OCI-LY7 (cell line): ENCODE measurements at regions not wholly inside any gene's neighbourhood (a gene's known extent, or its start where the extent isn't known, plus 50 kb on each side); places are given as distances from the start of the nearest gene placed in this dataset.

Experiments used
- BruUV-seq: library from RNA; stranded (reverse); fragments of 400-500 nt; replicated peaks from 2 replicates; lab custom pipeline; 2021; lab: Mats Ljungman, UMichigan
- CTCF ChIA-PET: fragments of 300-600 bp; sonication (Branson Sonifier 250); formaldehyde crosslinking; loops from one replicate; lab custom pipeline; 2022; ENCODE audit warnings: antibody characterized with exemption; ENCODE audit not compliant: unreplicated experiment; lab: Charles Lee
- POLR2A ChIA-PET: fragments of 300-600 bp; sonication (Branson Sonifier 250); formaldehyde crosslinking; loops from one replicate; lab custom pipeline; 2022; ENCODE audit warnings: antibody characterized with exemption; lab: Charles Lee
- DNase-seq: peaks from one replicate; pipeline ENCODE4 v3.0.0-alpha.2; 2015; ENCODE audit warnings: low spot score
- H2AFZ ChIP-seq: fragments of 200-600 bp; sonication (generic), shearing (Covaris generic); 2 replicates; pipeline ENCODE4 v1.6.1; 2014; ENCODE audit warnings: mild to moderate bottlenecking, antibody characterized with exemption, low read length, moderate library complexity
- H3K27ac ChIP-seq: fragments of 200-600 bp; sonication (generic); 2 replicates; pipeline ENCODE4 v1.5.1; 2014; ENCODE audit warnings: mixed run types, low read depth, mild to moderate bottlenecking, moderate library complexity, low read length, inconsistent platforms; ENCODE audit not compliant: poor library complexity, severe bottlenecking
- H3K36me3 ChIP-seq: fragments of 200-600 bp; sonication (generic); 2 replicates; pipeline ENCODE4 v1.6.1; 2014; ENCODE audit warnings: mild to moderate bottlenecking, antibody characterized with exemption, low read length, moderate library complexity, mixed read lengths; ENCODE audit not compliant: insufficient read depth
- H3K4me1 ChIP-seq: fragments of 200-600 bp; sonication (generic); 2 replicates; pipeline ENCODE4 v1.5.1; 2014; ENCODE audit warnings: mild to moderate bottlenecking, low read length; ENCODE audit not compliant: insufficient read depth, poor library complexity, severe bottlenecking
- H3K4me2 ChIP-seq: fragments of 200-600 bp; sonication (generic); 2 replicates; pipeline ENCODE4 v1.6.1; 2014; ENCODE audit warnings: mild to moderate bottlenecking, low read length
- H3K4me3 ChIP-seq: fragments of 200-600 bp; sonication (generic); 2 replicates; pipeline ENCODE4 v1.5.1; 2014; ENCODE audit warnings: mild to moderate bottlenecking, low read depth, low read length; ENCODE audit not compliant: poor library complexity, severe bottlenecking
- H3K79me2 ChIP-seq: fragments of 200-600 bp; sonication (generic); 2 replicates; pipeline ENCODE4 v1.6.1; 2016; ENCODE audit warnings: low read depth, mild to moderate bottlenecking, low read length, moderate library complexity, mixed read lengths; ENCODE audit not compliant: insufficient read depth
- H3K9me2 ChIP-seq: fragments of 200-600 bp; sonication (generic); 2 replicates; pipeline ENCODE4 v1.6.1; 2016; ENCODE audit warnings: mild to moderate bottlenecking, low read length, mixed read lengths; ENCODE audit not compliant: insufficient read depth
- H3K9me3 ChIP-seq: fragments of 200-600 bp; sonication (generic); 2 replicates; pipeline ENCODE4 v1.6.1; 2014; ENCODE audit warnings: mild to moderate bottlenecking, mixed run types, low read length, mixed read lengths
- H4K20me1 ChIP-seq: fragments of 200-600 bp; sonication (generic); 2 replicates; pipeline ENCODE4 v1.6.1; 2014; ENCODE audit warnings: mild to moderate bottlenecking, antibody characterized with exemption, low read length, moderate library complexity, mixed read lengths; ENCODE audit not compliant: insufficient read depth
- CTCF ChIP-seq: fragments of 200-600 bp; sonication (generic); conservative IDR thresholded peaks from 2 replicates; pipeline ENCODE4 v1.5.1; 2014; ENCODE audit warnings: mild to moderate bottlenecking, antibody characterized with exemption, low read length, moderate library complexity, mixed read lengths
- EZH2phosphoT487 ChIP-seq: fragments of 200-600 bp; sonication (generic); IDR thresholded peaks from 2 replicates; pipeline ENCODE4 v1.6.1; 2018; ENCODE audit warnings: low read depth, borderline replicate concordance, mild to moderate bottlenecking, mixed run types, antibody characterized with exemption, low read length, moderate library complexity, mixed read lengths
- intact Hi-C: fragments of 100-400 bp; cut with micrococcal nuclease; formaldehyde crosslinking; loops from one replicate; pipeline ENCODE4 v1.10.0; 2022; ENCODE audit not compliant: unreplicated experiment

- Histone ChIP-seq H3K9me3 (no peaks in the 10 kb centered on the region), H3K36me3 (no peaks in the 10 kb centered on the region), H4K20me1 (no peaks in the 10 kb centered on the region), H3K9me2 (no peaks in the 10 kb centered on the region), H3K4me1 (no peaks in the 10 kb centered on the region), H3K27ac (no peak overlapping the region), H3K79me2 (no peaks in the 10 kb centered on the region), H2AFZ (no peak overlapping the region), H3K4me3 (no peak overlapping the region), H3K4me2 (no peak overlapping the region)
- POLR2A ChIA-PET, result no interaction called here
- TF ChIP-seq CTCF (no peak), EZH2phosphoT487 (no peak)
- DNase-seq, result no peak
- intact Hi-C loops, result no loop called here
- BruUV-seq, result no TSS peak
- CTCF ChIA-PET, result no interaction called here
These were observed 308.9 kb downstream of the ETAA1 start for GRCh38 chr2:67706082-67706481.

GRCh38 chr2:67707896-67708295 lies 310.8 kb downstream of the ETAA1 start:
- no TSS peak for BruUV-seq
- intact Hi-C loops, result no loop called here
- Histone ChIP-seq H3K4me1 (no peaks in the 10 kb centered on the region), H3K9me3 (no peaks in the 10 kb centered on the region), H2AFZ (no peak overlapping the region), H3K4me3 (no peak overlapping the region), H4K20me1 (no peaks in the 10 kb centered on the region), H3K36me3 (no peaks in the 10 kb centered on the region), H3K27ac (no peak overlapping the region), H3K9me2 (no peaks in the 10 kb centered on the region), H3K4me2 (no peak overlapping the region), H3K79me2 (no peaks in the 10 kb centered on the region)
- POLR2A ChIA-PET, result no interaction called here
- TF ChIP-seq CTCF, result no peak
- TF ChIP-seq EZH2phosphoT487, result no peak
- CTCF ChIA-PET, result no interaction called here
- no peak for DNase-seq

GRCh38 chr2:67709835-67710234 lies 312.7 kb downstream of the ETAA1 start:
- no peak overlapping the region for H3K27ac ChIP-seq
- BruUV-seq, result no TSS peak
- no peaks in the 10 kb centered on the region for H4K20me1 ChIP-seq
- no peak for DNase-seq
- POLR2A ChIA-PET, result no interaction called here
- no peak overlapping the region for H3K4me3 ChIP-seq
- no peaks in the 10 kb centered on the region for H3K79me2 ChIP-seq
- no peaks in the 10 kb centered on the region for H3K9me2 ChIP-seq
- TF ChIP-seq EZH2phosphoT487 (no peak), CTCF (no peak)
- no peaks in the 10 kb centered on the region for H3K36me3 ChIP-seq
- CTCF ChIA-PET, result no interaction called here
- H2AFZ ChIP-seq, result no peak overlapping the region
- H3K4me2 ChIP-seq, result no peak overlapping the region
- intact Hi-C loops, result no loop called here
- H3K9me3 ChIP-seq, result no peaks in the 10 kb centered on the region
- no peaks in the 10 kb centered on the region for H3K4me1 ChIP-seq
